HepG2 (cell line): ENCODE measurements at regions not wholly inside any gene's neighbourhood (a gene's known extent, or its start where the extent isn't known, plus 50 kb on each side); places are given as distances from the start of the nearest gene placed in this dataset.
A peak's percentile ranks its signal among the peaks of the same experiment; 100 is the strongest.

Experiments used
- ELF4 ChIP-seq: sonication (generic); formaldehyde crosslinking; IDR thresholded peaks from 2 replicates; pipeline ENCODE4 v1.5.0; 2020; ENCODE audit warnings: missing genetic modification reagents, mild to moderate bottlenecking, moderate library complexity, borderline replicate concordance
- HHEX ChIP-seq: IDR thresholded peaks from 2 replicates; pipeline ENCODE4 v1.6.1; 2016; ENCODE audit warnings: control low read depth
- HIVEP1 ChIP-seq: sonication (generic); formaldehyde crosslinking; IDR thresholded peaks from 2 replicates; pipeline ENCODE4 v1.4.0; 2020; ENCODE audit warnings: mild to moderate bottlenecking, missing genetic modification reagents
- ISX ChIP-seq: sonication (generic); formaldehyde crosslinking; conservative IDR thresholded peaks from 2 replicates; pipeline ENCODE4 v1.5.0; 2020; ENCODE audit warnings: missing genetic modification reagents
- KLF11 ChIP-seq: IDR thresholded peaks from 2 replicates; pipeline ENCODE4 v1.6.1; 2016; ENCODE audit warnings: missing compliant biosample characterization
- KLF13 ChIP-seq: sonication (generic); formaldehyde crosslinking; IDR thresholded peaks from 2 replicates; pipeline ENCODE4 v1.4.0; 2020; ENCODE audit warnings: mild to moderate bottlenecking, missing genetic modification reagents
- NCOA1 ChIP-seq: sonication (generic); formaldehyde crosslinking; IDR thresholded peaks from 2 replicates; pipeline ENCODE4 v1.9.0; 2021; ENCODE audit warnings: missing genetic modification reagents
- NFKB2 ChIP-seq: sonication (generic); formaldehyde crosslinking; IDR thresholded peaks from 2 replicates; pipeline ENCODE4 v1.4.0; 2020; ENCODE audit warnings: missing genetic modification reagents, borderline replicate concordance
- POGK ChIP-seq: sonication (generic); formaldehyde crosslinking; conservative IDR thresholded peaks from 2 replicates; pipeline ENCODE4 v1.8.0; 2022; ENCODE audit warnings: mild to moderate bottlenecking, moderate library complexity, missing genetic modification reagents
- REXO4 ChIP-seq: sonication (generic); formaldehyde crosslinking; IDR thresholded peaks from 2 replicates; pipeline ENCODE4 v1.8.0; 2022; ENCODE audit warnings: missing genetic modification reagents, mild to moderate bottlenecking, borderline replicate concordance
- SRSF1 ChIP-seq: fragments of 200-400 bp; formaldehyde crosslinking; optimal IDR thresholded peaks from 2 replicates; pipeline ENCODE3; 2017; ENCODE audit warnings: mild to moderate bottlenecking, low read depth, low read length, moderate library complexity
- TCF7 ChIP-seq: sonication (generic); IDR thresholded peaks from 2 replicates; pipeline ENCODE4 v1.6.1; 2016; ENCODE audit warnings: antibody characterized with exemption, low read depth
- ZFP36L2 ChIP-seq: sonication (generic); formaldehyde crosslinking; IDR thresholded peaks from 2 replicates; pipeline ENCODE4 v1.4.0; 2020; ENCODE audit warnings: missing genetic modification reagents
- ZNF205 ChIP-seq: IDR thresholded peaks from 2 replicates; pipeline ENCODE4 v1.6.1; 2018; ENCODE audit warnings: missing biosample characterization, missing genetic modification reagents
- ZNF501 ChIP-seq: sonication (generic); formaldehyde crosslinking; IDR thresholded peaks from 2 replicates; pipeline ENCODE4 v1.5.1; 2020; ENCODE audit warnings: mild to moderate bottlenecking, moderate library complexity, missing genetic modification reagents
- ZNF709 ChIP-seq: sonication (generic); formaldehyde crosslinking; IDR thresholded peaks from 2 replicates; pipeline ENCODE4 v1.5.0; 2020; ENCODE audit warnings: mild to moderate bottlenecking, missing genetic modification reagents
- ZNF775 ChIP-seq: sonication (generic); formaldehyde crosslinking; IDR thresholded peaks from 2 replicates; pipeline ENCODE4 v1.4.0; 2020; ENCODE audit warnings: missing genetic modification reagents, mild to moderate bottlenecking, moderate library complexity, borderline replicate concordance
- ZNF780A ChIP-seq: sonication (generic); formaldehyde crosslinking; IDR thresholded peaks from 2 replicates; pipeline ENCODE4 v1.8.0; 2022; ENCODE audit warnings: mild to moderate bottlenecking, missing genetic modification reagents, moderate library complexity
- ZNF879 ChIP-seq: sonication (generic); formaldehyde crosslinking; IDR thresholded peaks from 2 replicates; pipeline ENCODE4 v1.8.1; 2023; ENCODE audit warnings: missing genetic modification reagents
- TF ChIP-seq, protein P1 (sequence below): sonication (generic); formaldehyde crosslinking; IDR thresholded peaks from 2 replicates; pipeline ENCODE4 v1.4.0; 2020; ENCODE audit warnings: missing genetic modification reagents
- TF ChIP-seq, protein P2 (sequence below): sonication (generic); formaldehyde crosslinking; IDR thresholded peaks from 2 replicates; pipeline ENCODE4 v1.4.0; 2020; ENCODE audit warnings: mild to moderate bottlenecking, low read depth, missing genetic modification reagents
- TF ChIP-seq, protein P3 (sequence below): sonication (generic); formaldehyde crosslinking; IDR thresholded peaks from 2 replicates; pipeline ENCODE4 v1.4.0; 2020; ENCODE audit warnings: missing genetic modification reagents

- TF ChIP-seq, protein P1, sequence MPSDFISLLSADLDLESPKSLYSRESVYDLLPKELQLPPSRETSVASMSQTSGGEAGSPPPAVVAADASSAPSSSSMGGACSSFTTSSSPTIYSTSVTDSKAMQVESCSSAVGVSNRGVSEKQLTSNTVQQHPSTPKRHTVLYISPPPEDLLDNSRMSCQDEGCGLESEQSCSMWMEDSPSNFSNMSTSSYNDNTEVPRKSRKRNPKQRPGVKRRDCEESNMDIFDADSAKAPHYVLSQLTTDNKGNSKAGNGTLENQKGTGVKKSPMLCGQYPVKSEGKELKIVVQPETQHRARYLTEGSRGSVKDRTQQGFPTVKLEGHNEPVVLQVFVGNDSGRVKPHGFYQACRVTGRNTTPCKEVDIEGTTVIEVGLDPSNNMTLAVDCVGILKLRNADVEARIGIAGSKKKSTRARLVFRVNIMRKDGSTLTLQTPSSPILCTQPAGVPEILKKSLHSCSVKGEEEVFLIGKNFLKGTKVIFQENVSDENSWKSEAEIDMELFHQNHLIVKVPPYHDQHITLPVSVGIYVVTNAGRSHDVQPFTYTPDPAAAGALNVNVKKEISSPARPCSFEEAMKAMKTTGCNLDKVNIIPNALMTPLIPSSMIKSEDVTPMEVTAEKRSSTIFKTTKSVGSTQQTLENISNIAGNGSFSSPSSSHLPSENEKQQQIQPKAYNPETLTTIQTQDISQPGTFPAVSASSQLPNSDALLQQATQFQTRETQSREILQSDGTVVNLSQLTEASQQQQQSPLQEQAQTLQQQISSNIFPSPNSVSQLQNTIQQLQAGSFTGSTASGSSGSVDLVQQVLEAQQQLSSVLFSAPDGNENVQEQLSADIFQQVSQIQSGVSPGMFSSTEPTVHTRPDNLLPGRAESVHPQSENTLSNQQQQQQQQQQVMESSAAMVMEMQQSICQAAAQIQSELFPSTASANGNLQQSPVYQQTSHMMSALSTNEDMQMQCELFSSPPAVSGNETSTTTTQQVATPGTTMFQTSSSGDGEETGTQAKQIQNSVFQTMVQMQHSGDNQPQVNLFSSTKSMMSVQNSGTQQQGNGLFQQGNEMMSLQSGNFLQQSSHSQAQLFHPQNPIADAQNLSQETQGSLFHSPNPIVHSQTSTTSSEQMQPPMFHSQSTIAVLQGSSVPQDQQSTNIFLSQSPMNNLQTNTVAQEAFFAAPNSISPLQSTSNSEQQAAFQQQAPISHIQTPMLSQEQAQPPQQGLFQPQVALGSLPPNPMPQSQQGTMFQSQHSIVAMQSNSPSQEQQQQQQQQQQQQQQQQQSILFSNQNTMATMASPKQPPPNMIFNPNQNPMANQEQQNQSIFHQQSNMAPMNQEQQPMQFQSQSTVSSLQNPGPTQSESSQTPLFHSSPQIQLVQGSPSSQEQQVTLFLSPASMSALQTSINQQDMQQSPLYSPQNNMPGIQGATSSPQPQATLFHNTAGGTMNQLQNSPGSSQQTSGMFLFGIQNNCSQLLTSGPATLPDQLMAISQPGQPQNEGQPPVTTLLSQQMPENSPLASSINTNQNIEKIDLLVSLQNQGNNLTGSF (CRISPR knock-in tag): no peak
- TF ChIP-seq REXO4 (no peak), KLF13 (CRISPR knock-in tag) (no peak), POGK (CRISPR knock-in tag) (no peak), NFKB2 (CRISPR knock-in tag) (0 out of 2 replicates have a peak, but pooled peaks have one; percentile 22), SRSF1 (no peak), NCOA1 (CRISPR knock-in tag) (no peak), ZFP36L2 (CRISPR knock-in tag) (no peak), ZNF775 (CRISPR knock-in tag) (no peak), ZNF205 (CRISPR knock-in tag) (no peak), ZNF709 (CRISPR knock-in tag) (no peak), ELF4 (CRISPR knock-in tag) (no peak), ISX (CRISPR knock-in tag) (no peak), HHEX (CRISPR knock-in tag) (no peak), KLF11 (CRISPR knock-in tag) (no peak), ZNF879 (CRISPR knock-in tag) (no peak), ZNF501 (CRISPR knock-in tag) (no peak), HIVEP1 (CRISPR knock-in tag) (no peak), TCF7 (no peak), ZNF780A (CRISPR knock-in tag) (no peak)
- TF ChIP-seq, protein P2, sequence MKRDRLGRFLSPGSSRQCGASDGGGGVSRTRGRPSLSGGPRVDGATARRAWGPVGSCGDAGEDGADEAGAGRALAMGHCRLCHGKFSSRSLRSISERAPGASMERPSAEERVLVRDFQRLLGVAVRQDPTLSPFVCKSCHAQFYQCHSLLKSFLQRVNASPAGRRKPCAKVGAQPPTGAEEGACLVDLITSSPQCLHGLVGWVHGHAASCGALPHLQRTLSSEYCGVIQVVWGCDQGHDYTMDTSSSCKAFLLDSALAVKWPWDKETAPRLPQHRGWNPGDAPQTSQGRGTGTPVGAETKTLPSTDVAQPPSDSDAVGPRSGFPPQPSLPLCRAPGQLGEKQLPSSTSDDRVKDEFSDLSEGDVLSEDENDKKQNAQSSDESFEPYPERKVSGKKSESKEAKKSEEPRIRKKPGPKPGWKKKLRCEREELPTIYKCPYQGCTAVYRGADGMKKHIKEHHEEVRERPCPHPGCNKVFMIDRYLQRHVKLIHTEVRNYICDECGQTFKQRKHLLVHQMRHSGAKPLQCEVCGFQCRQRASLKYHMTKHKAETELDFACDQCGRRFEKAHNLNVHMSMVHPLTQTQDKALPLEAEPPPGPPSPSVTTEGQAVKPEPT (CRISPR knock-in tag): no peak
- TF ChIP-seq, protein P3, sequence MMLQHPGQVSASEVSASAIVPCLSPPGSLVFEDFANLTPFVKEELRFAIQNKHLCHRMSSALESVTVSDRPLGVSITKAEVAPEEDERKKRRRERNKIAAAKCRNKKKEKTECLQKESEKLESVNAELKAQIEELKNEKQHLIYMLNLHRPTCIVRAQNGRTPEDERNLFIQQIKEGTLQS: no peak
Measured at GRCh38 chr12:98456576-98457573, 58.5 kb upstream of the TMPO start (continued).
